NCI-H1694 (cell line): ENCODE measurements at regions not wholly inside any gene's neighbourhood (a gene's known extent, or its start where the extent isn't known, plus 50 kb on each side); places are given as distances from the start of the nearest gene placed in this dataset.

Experiments
- DNase-seq: peaks from one replicate; lab custom pipeline; 2025; lab: John Stamatoyannopoulos, UW

- DNase-seq: no peak
Measured at GRCh38 chr3:18044971-18045880, 302.8 kb upstream of the TBC1D5 start.

GRCh38 chr3:18044191-18044590, 301.8 kb upstream of the TBC1D5 start:
- DNase-seq: no peak

- DNase-seq: no peak
Measured at GRCh38 chr3:18036450-18036815, 294.0 kb upstream of the TBC1D5 start.

GRCh38 chr3:18035641-18036449, 293.4 kb upstream of the TBC1D5 start:
- no peak for DNase-seq

- no peak for DNase-seq
Measured at GRCh38 chr3:18033581-18034108, 291.2 kb upstream of the TBC1D5 start.

GRCh38 chr3:18030371-18030870, 288.0 kb upstream of the TBC1D5 start:
- no peak for DNase-seq

- no peak for DNase-seq
Measured at GRCh38 chr3:18027161-18027939, 284.9 kb upstream of the TBC1D5 start.

- no peak for DNase-seq
Measured at GRCh38 chr3:18024715-18025114, 282.3 kb upstream of the TBC1D5 start.

- no peak for DNase-seq
Measured at GRCh38 chr3:18019161-18019495, 276.7 kb upstream of the TBC1D5 start.

- DNase-seq: no peak
Measured at GRCh38 chr3:18018491-18019160, 276.2 kb upstream of the TBC1D5 start.

- no peak for DNase-seq
Measured at GRCh38 chr3:18016366-18016765, 273.9 kb upstream of the TBC1D5 start.

GRCh38 chr3:18012933-18013332, 270.5 kb upstream of the TBC1D5 start:
- no peak for DNase-seq

- DNase-seq: no peak
Measured at GRCh38 chr3:18012436-18012835, 270.0 kb upstream of the TBC1D5 start.

GRCh38 chr3:18011387-18011786, 269.0 kb upstream of the TBC1D5 start:
- DNase-seq: no peak

- no peak for DNase-seq
Measured at GRCh38 chr3:18010001-18010400, 267.6 kb upstream of the TBC1D5 start.

- no peak for DNase-seq
Measured at GRCh38 chr3:18008706-18009368, 266.4 kb upstream of the TBC1D5 start.

GRCh38 chr3:18007980-18008379, 265.5 kb upstream of the TBC1D5 start:
- no peak for DNase-seq

GRCh38 chr3:17995769-17996168, 253.3 kb upstream of the TBC1D5 start:
- DNase-seq: no peak

GRCh38 chr3:17994167-17994566, 251.7 kb upstream of the TBC1D5 start:
- no peak for DNase-seq

GRCh38 chr3:17990390-17990789, 248.0 kb upstream of the TBC1D5 start:
- no peak for DNase-seq

GRCh38 chr3:17986348-17986816, 244.0 kb upstream of the TBC1D5 start:
- DNase-seq: no peak
